Cardiac fibroblast (primary cell): ENCODE measurements at regions not wholly inside any gene's neighbourhood (a gene's known extent, or its start where the extent isn't known, plus 50 kb on each side); places are given as distances from the start of the nearest gene placed in this dataset.
"Not testable (repeated sequence)": the region's sequence is repeated elsewhere in the genome, so short reads cannot be mapped to it uniquely, and the experiment has no call there.

Experiments
- DNase-seq, 2 donors: peaks; one replicate each; pipeline versions ENCODE4 v3.0.0 to v3.0.0-alpha.2; 2010; ENCODE audit warnings: low read depth in 2 of 2
- H3K4me3 ChIP-seq, 2 donors: replicated peaks in 1 of 2; 1 replicate in 1 of 2; 2 replicates in 1 of 2; pipeline ENCODE4 v1.5.1; 2011; ENCODE audit warnings: low read depth in 2 of 2, low read length in 2 of 2, mild to moderate bottlenecking in 2 of 2, moderate library complexity in 1 of 2
- CTCF ChIP-seq: IDR thresholded peaks from one replicate; pipeline ENCODE4 v1.5.1; 2011; ENCODE audit warnings: low read depth, mild to moderate bottlenecking, low read length, inconsistent platforms

- no peak for TF ChIP-seq CTCF
- DNase-seq: no peak
- H3K4me3 ChIP-seq: no peak overlapping the region
Observed at GRCh38 chr6:27611451-27611850, 138.5 kb upstream of the ZNF184 start.

- peak; percentile 87 for TF ChIP-seq CTCF
- DNase-seq: peak; percentile 81 to 88
- no peak overlapping the region for H3K4me3 ChIP-seq
Observed at GRCh38 chr6:27608916-27609883, 136.3 kb upstream of the ZNF184 start.

GRCh38 chr6:27605401-27606342 lies 132.8 kb upstream of the ZNF184 start:
- H3K4me3 ChIP-seq: peak overlapping the region; percentile 31 to 51
- DNase-seq: peak; percentile 72 to 91
- no peak for TF ChIP-seq CTCF

- peak in 1 of 2 donors; percentile 43 for DNase-seq
- no peak for TF ChIP-seq CTCF
- H3K4me3 ChIP-seq: peak overlapping the region; percentile 31 to 51
Observed at GRCh38 chr6:27604986-27605385, 132.1 kb upstream of the ZNF184 start.

- DNase-seq: no peak
- TF ChIP-seq CTCF: no peak
- peak overlapping the region in 1 of 2 donors; percentile 17 for H3K4me3 ChIP-seq
Observed at GRCh38 chr6:27601668-27602254, 128.9 kb upstream of the ZNF184 start.

- DNase-seq: no peak
- no peak for TF ChIP-seq CTCF
- H3K4me3 ChIP-seq: no peak overlapping the region
Observed at GRCh38 chr6:27599859-27600532, 127.1 kb upstream of the ZNF184 start.

- H3K4me3 ChIP-seq, DNase-seq: not testable (repeated sequence)
Observed at GRCh38 chr6:27597031-27597567, 124.2 kb upstream of the ZNF184 start.
